Liver (tissue), 8 donors: ENCODE measurements at regions not wholly inside any gene's neighbourhood (a gene's known extent, or its start where the extent isn't known, plus 50 kb on each side); places are given as distances from the start of the nearest gene placed in this dataset.

ENCODE experiments used
- DNase-seq: peaks from one replicate; pipeline ENCODE4 v3.0.0-alpha.2; 2017; ENCODE audit warnings: low spot score
- H3K27ac ChIP-seq, 2 donors: one replicate each; pipeline ENCODE4 v1.7.0; 2013; ENCODE audit warnings: inconsistent platforms in 2 of 2, low read length in 2 of 2, control low read depth in 1 of 2, low read depth in 1 of 2, mild to moderate bottlenecking in 1 of 2
- H3K27me3 ChIP-seq, 4 donors: one replicate each; pipeline versions ENCODE4 v1.6.1 to v1.7.0; 2013; ENCODE audit warnings: low read length in 3 of 4, inconsistent platforms in 1 of 4, mild to moderate bottlenecking in 1 of 4, moderate library complexity in 1 of 4; ENCODE audit not compliant: control insufficient read depth in 4 of 4, insufficient read depth in 4 of 4
- H3K36me3 ChIP-seq, 4 donors: one replicate each; pipeline versions ENCODE4 v1.6.1 to v1.7.0; 2013; ENCODE audit warnings: low read length in 3 of 4, mild to moderate bottlenecking in 3 of 4, low read depth in 1 of 4, moderate library complexity in 1 of 4; ENCODE audit not compliant: control insufficient read depth in 4 of 4, insufficient read depth in 3 of 4
- H3K4me1 ChIP-seq, 4 donors: one replicate each; pipeline versions ENCODE4 v1.6.1 to v1.7.0; 2013; ENCODE audit warnings: low read length in 3 of 4, mild to moderate bottlenecking in 3 of 4, moderate library complexity in 1 of 4; ENCODE audit not compliant: control insufficient read depth in 4 of 4, insufficient read depth in 4 of 4
- H3K4me3 ChIP-seq, 3 donors: one replicate each; pipeline versions ENCODE4 v1.6.1 to v1.7.0; 2013; ENCODE audit warnings: low read length in 3 of 3, control low read depth in 1 of 3, low read depth in 1 of 3, mild to moderate bottlenecking in 1 of 3
- H3K9ac ChIP-seq, 2 donors: one replicate each; pipeline ENCODE4 v1.7.0; 2013; ENCODE audit warnings: low read length in 2 of 2, mild to moderate bottlenecking in 2 of 2, moderate library complexity in 2 of 2, control low read depth in 1 of 2, low read depth in 1 of 2
- H3K9me3 ChIP-seq, 4 donors: one replicate each; pipeline versions ENCODE4 v1.6.1 to v1.7.0; 2013; ENCODE audit warnings: low read length in 3 of 4; ENCODE audit not compliant: control insufficient read depth in 4 of 4
- ATF3 ChIP-seq: IDR thresholded peaks from 2 replicates; pipeline ENCODE4 v1.6.1; 2016; ENCODE audit warnings: antibody characterized with exemption
- CTCF ChIP-seq: fragments of 150-350 bp; IDR thresholded peaks from 2 replicates; pipeline ENCODE4 v1.5.1; 2017; ENCODE audit warnings: improper control_type of control experiment, low read depth, low read length; ENCODE audit not compliant: missing input control
- EGR1 ChIP-seq, 2 donors: IDR thresholded peaks; 2 replicates each; pipeline ENCODE4 v1.6.1; 2016 to 2018; ENCODE audit warnings: antibody characterized with exemption in 2 of 2, low read depth in 2 of 2
- FOXA1 ChIP-seq: IDR thresholded peaks from 2 replicates; pipeline ENCODE4 v1.6.1; 2016; ENCODE audit warnings: antibody characterized with exemption
- FOXA2 ChIP-seq: IDR thresholded peaks from 2 replicates; pipeline ENCODE4 v1.6.1; 2016; ENCODE audit warnings: antibody characterized with exemption
- GABPA ChIP-seq, 2 donors: IDR thresholded peaks in 1 of 2; conservative IDR thresholded peaks in 1 of 2; 2 replicates each; pipeline ENCODE4 v1.6.1; 2016; ENCODE audit warnings: antibody characterized with exemption in 2 of 2, mild to moderate bottlenecking in 1 of 2, moderate library complexity in 1 of 2
- JUND ChIP-seq, 2 donors: IDR thresholded peaks; 2 replicates each; pipeline ENCODE4 v1.6.1; 2016; ENCODE audit warnings: antibody characterized with exemption in 2 of 2
- MAX ChIP-seq: IDR thresholded peaks from 2 replicates; pipeline ENCODE4 v1.6.1; 2016; ENCODE audit warnings: antibody characterized with exemption
- NR2F2 ChIP-seq: IDR thresholded peaks from 2 replicates; pipeline ENCODE4 v1.6.1; 2016; ENCODE audit warnings: antibody characterized with exemption
- RAD21 ChIP-seq, 2 donors: IDR thresholded peaks; 2 replicates each; pipeline ENCODE4 v1.6.1; 2016; ENCODE audit warnings: antibody characterized with exemption in 2 of 2, mild to moderate bottlenecking in 2 of 2
- REST ChIP-seq: IDR thresholded peaks from 2 replicates; pipeline ENCODE4 v1.6.1; 2016; ENCODE audit warnings: antibody characterized with exemption, mild to moderate bottlenecking
- TAF1 ChIP-seq: conservative IDR thresholded peaks from 2 replicates; pipeline ENCODE4 v1.6.1; 2016; ENCODE audit warnings: antibody characterized with exemption, mild to moderate bottlenecking
- YY1 ChIP-seq: IDR thresholded peaks from 2 replicates; pipeline ENCODE4 v1.6.1; 2016; ENCODE audit warnings: antibody characterized with exemption, mild to moderate bottlenecking
- ZBTB33 ChIP-seq: IDR thresholded peaks from 2 replicates; pipeline ENCODE4 v1.6.1; 2016; ENCODE audit warnings: antibody characterized with exemption
- WGBS: extraction: QIAGEN DNeasy Blood & Tissue Kit; methylation state at CpG from one replicate; pipeline ENCODE4 v1.1.7; 2013; 5-methylcytosine and 5-hydroxymethylcytosine counted together
- donor health status: healthy.
- donor health status: healthy.
- donor health status: healthy.
- donor health status: healthy.
- donor health status: healthy.

- no peak for TF ChIP-seq FOXA2
- no peak for TF ChIP-seq YY1
- TF ChIP-seq EGR1 (IDR thresholded peaks at IDR 0.05; ENCODE audit: low read depth in 2 of 2), result no peak
- no peak for TF ChIP-seq ATF3
- no peak for TF ChIP-seq RAD21 (IDR thresholded peaks at IDR 0.05)
- no peak for TF ChIP-seq MAX
- TF ChIP-seq GABPA (IDR thresholded peaks at IDR 0.05 in 1 of 2, conservative IDR thresholded peaks at IDR 0.05 in 1 of 2), result no peak
- Histone ChIP-seq H3K9me3 (no peaks in the 10 kb centered on the region), H3K9ac (no peak overlapping the region), H3K27me3 (no peaks in the 10 kb centered on the region), H3K27ac (no peak overlapping the region), H3K4me3 (no peak overlapping the region), H3K4me1 (no peaks in the 10 kb centered on the region), H3K36me3 (no peaks in the 10 kb centered on the region)
- no peak for DNase-seq
Measured at GRCh38 chr5:99639905-99640304, 711.1 kb upstream of the CHD1 start.

GRCh38 chr5:99636663-99637062, 707.9 kb upstream of the CHD1 start:
- Histone ChIP-seq H3K4me3 (no peak overlapping the region), H3K9ac (no peak overlapping the region), H3K27me3 (no peaks in the 10 kb centered on the region), H3K27ac (no peak overlapping the region), H3K36me3 (no peaks in the 10 kb centered on the region), H3K4me1 (no peaks in the 10 kb centered on the region), H3K9me3 (no peaks in the 10 kb centered on the region)
- 63% methylated on average over 2 of the region's 2 CpGs for whole genome bisulfite sequencing
- no peak for TF ChIP-seq NR2F2
- TF ChIP-seq JUND (IDR thresholded peaks at IDR 0.05), result no peak
- no peak for TF ChIP-seq ZBTB33
- TF ChIP-seq FOXA1, result no peak
- TF ChIP-seq REST, result no peak
- TF ChIP-seq CTCF, result no peak
- TF ChIP-seq TAF1, result no peak
- no peak for TF ChIP-seq YY1
- no peak for DNase-seq
